ENCODE measurements at regions not wholly inside any gene's neighbourhood (a gene's known extent, or its start where the extent isn't known, plus 50 kb on each side); places are given as distances from the start of the nearest gene placed in this dataset.

GRCh38 chr2:150946831-150947230 is 314.8 kb downstream of the RBM43 start:
- TF ChIP-seq CTCF (IDR thresholded peaks at IDR 0.05; ENCODE audit: low read depth, low read length) (no peak), EZH2phosphoT487 (IDR thresholded peaks at IDR 0.05; ENCODE audit: low read depth) (no peak)

Measured in OCI-LY3 (cell line).